GM13976 (cell line): ENCODE measurements at regions not wholly inside any gene's neighbourhood (a gene's known extent, or its start where the extent isn't known, plus 50 kb on each side); places are given as distances from the start of the nearest gene placed in this dataset.

Source experiments
- DNase-seq: peaks from one replicate; pipeline ENCODE4 v3.0.0; 2012; ENCODE audit warnings: low spot score
- CTCF ChIP-seq: IDR thresholded peaks from 2 replicates; pipeline ENCODE4 v1.5.1; 2012; ENCODE audit warnings: borderline replicate concordance, mild to moderate bottlenecking; ENCODE audit not compliant: insufficient read depth; ENCODE audit errors: extremely low read depth, missing control alignments, control extremely low read depth
- in situ Hi-C: fragments of 300-500 bp; cut with MboI; formaldehyde crosslinking; loops from one replicate; pipeline ENCODE4 v1.12.0; 2022; ENCODE audit warnings: low sequenced_read_pairs, mixed read lengths, inconsistent platforms; ENCODE audit not compliant: unreplicated experiment

GRCh38 chr1:30513396-30514136 lies 209.8 kb downstream of the MATN1 start:
- TF ChIP-seq CTCF = no peak
- DNase-seq = no peak
- in situ Hi-C loops = no loop called here

GRCh38 chr1:30512914-30513265 lies 210.5 kb downstream of the MATN1 start:
- no peak for TF ChIP-seq CTCF
- in situ Hi-C loops = no loop called here
- no peak for DNase-seq

GRCh38 chr1:30511991-30512913 lies 211.1 kb downstream of the MATN1 start:
- no peak for DNase-seq
- in situ Hi-C loops = no loop called here
- no peak for TF ChIP-seq CTCF

- TF ChIP-seq CTCF = no peak
- in situ Hi-C loops = no loop called here
These were observed 211.8 kb downstream of the MATN1 start for GRCh38 chr1:30511563-30511962.

GRCh38 chr1:30511106-30511505 lies 212.3 kb downstream of the MATN1 start:
- in situ Hi-C loops = no loop called here
- no peak for DNase-seq
- no peak for TF ChIP-seq CTCF

More at GRCh38 chr1:30511563-30511962, 211.8 kb downstream of the MATN1 start:
- DNase-seq = no peak

GRCh38 chr1:30509670-30510069 lies 213.7 kb downstream of the MATN1 start:
- no peak for TF ChIP-seq CTCF
- in situ Hi-C loops = no loop called here
- DNase-seq = no peak
